Femur (tissue), 1 donor: ENCODE measurements at regions not wholly inside any gene's neighbourhood (a gene's known extent, or its start where the extent isn't known, plus 50 kb on each side); places are given as distances from the start of the nearest gene placed in this dataset.

Experiments
- DNase-seq: peaks from one replicate; pipeline ENCODE4 v3.0.0-alpha.2; 2017

DNA sequence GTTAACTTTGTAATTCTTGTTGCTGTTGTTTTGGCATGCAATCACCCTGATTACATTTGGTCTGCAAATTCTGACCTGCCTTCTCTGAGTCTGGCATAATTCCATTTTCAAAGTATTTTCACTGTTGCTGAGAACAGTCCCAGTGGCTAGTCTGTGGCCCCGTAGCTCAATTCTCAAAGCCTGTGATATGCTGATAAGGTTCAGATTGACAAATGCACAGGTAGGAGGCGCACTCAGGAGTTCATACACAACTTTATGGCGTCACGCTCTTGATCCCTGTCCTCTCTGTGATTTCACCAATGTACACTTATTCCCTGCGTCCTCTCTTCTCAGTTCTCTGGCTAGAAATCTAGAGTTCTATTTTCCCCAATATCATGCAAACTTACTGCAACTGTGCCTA lies 376.6 kb upstream of the SLCO3A1 start:
- DNase-seq: no peak

DNA sequence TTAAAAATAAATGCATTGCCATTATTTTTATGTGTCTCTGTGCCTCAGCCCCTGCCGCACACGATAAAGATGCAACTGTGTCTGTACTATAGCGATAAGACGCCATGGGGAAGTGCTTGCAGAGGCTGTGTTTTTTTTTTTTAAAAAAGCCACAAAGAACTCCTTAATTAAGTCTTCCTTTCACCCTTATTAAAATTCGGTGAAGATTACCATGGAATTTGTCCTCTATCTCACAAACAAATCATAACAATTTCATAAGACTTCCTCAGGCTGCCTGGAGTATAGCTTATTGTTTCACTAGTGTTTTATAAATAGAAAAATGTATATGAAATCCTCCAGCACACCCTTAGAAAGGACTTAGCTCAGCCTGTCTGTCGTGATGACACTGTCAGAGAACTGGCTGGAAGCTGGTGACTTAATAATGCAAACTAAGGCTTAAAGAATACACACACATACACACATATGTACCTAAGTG lies 374.8 kb upstream of the SLCO3A1 start:
- no peak for DNase-seq

DNA sequence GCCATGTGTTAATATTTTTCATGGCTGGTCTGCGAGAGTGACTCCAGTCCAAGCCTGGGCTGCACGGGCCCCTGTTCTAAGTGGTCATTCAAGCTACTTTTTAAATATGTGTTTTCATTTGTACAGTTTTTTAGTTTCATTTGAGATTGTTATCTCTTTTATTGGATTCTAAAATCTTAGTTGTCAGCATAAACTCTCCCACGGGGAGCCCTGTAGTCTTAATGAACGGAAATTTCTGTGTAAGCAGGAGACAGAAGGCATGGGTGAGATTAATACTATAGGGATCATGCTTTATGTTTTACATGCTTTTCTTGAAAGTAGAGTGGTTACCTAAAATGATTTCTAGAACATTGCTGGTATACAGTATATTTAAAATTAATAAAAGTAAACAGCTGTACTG lies 373.1 kb upstream of the SLCO3A1 start:
- no peak for DNase-seq

DNA sequence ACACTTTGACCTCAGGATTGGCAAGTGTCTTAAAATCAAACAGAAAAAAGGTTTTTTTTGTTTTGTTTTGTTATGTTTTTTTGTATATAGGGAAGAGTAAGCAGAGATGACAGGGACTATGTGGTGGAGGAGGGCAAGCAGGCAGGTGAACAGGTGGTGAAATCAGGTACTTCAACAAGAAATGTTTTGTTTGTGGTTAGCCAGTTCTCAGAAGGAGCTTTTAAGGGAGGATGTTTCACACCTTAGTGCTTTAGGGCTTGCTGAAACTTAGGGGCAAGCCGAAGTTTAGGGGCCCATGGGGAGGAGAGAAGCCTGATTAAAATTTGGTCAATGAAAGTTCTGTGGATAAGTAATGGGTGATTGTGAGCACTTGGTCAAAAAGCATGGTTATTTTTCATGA lies 370.7 kb upstream of the SLCO3A1 start:
- DNase-seq: no peak

DNA sequence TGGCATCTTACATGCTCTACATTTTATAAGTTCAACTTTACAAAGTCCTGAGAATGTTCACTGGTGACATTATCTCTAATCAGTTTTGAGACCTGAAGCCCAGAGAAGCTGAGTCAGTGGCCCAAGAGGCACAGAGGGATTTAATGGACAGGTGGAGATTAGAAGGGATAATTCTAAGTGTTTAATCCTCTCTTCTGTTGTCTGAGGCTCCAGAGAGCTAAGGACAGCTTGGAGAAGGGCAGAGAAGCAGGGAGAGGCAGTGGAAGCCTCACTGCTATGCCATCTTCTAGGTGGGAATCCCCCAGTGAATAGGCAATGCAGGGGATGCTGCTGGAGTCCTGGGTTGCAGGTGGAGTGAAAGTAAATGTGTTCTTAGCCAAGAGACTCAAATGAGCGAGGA lies 369.4 kb upstream of the SLCO3A1 start:
- DNase-seq: no peak

DNA sequence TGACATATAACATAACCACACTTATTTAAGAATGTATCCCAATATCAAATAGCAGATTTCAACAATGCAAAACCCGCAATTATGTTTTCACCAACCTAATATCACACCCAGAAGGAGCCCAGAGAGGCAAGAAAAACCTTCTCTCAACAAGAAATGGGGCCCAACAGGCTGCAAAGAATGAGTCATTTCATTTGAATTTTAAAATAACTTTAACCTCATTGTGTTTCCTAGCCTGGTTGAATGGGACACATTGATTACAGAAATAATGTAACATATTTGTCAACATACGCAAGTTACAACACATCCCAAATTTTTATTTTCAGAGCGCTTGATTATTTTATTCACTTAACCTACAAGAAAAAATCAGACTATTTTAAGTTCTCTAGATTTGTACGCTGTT lies 365.1 kb upstream of the SLCO3A1 start:
- DNase-seq: no peak

DNA sequence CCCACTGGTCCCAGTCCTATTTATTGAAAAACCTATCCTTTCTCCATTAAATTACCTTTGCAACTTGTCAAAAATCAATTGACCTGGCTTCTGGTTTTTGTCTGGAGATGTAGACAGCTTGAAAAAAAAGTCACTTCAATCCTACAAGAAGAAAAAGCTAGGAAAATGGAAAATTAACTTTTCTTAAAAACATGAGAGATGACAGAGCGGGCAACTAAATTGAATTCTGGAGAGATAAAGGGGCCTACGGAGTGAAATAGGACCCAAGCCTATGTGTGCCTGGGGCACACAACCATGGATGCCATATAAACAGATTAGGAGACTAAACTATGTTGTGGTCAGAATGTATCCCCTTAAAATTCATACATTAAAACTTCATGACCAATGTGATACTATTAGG lies 363.3 kb upstream of the SLCO3A1 start:
- DNase-seq: no peak

DNA sequence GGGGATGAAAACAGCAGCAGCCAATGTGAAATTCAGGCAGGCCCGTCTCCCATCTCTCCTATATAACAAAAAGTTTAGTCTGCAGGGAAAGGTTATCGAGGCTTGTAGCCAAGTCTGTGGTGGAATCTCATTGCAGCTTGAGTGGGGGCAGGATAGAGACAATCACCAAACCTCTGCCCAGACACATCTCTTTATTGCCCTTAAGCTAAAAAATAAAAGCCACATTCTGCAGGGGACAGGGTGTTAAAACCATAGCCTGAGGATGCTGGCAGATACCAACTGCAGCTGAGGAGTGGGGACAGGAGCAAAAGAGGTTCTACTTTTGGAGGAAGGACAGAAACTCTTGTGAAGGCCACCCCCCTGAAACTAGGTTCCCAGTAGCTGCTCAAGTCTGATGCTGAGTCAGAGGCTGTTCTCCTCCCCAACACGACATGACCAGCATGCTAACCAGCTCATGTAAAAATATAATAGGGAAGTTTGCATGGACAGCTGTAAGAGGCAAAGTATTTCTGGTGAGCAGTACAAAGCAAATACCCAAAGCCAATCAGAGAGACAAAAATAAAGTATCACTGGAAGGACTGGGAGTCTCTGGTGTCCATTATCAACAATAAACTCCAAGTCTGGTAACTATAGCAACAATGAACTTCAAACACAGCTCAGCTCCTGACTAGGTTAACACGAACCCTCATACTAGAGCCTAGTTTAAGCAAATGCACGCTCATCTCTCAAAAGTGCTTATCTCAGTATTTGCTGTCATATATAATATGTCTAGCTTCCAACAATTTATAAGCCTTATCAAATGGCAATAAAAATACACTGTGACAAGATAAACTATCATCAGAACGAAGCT lies 362.2 kb upstream of the SLCO3A1 start:
- no peak for DNase-seq

DNA sequence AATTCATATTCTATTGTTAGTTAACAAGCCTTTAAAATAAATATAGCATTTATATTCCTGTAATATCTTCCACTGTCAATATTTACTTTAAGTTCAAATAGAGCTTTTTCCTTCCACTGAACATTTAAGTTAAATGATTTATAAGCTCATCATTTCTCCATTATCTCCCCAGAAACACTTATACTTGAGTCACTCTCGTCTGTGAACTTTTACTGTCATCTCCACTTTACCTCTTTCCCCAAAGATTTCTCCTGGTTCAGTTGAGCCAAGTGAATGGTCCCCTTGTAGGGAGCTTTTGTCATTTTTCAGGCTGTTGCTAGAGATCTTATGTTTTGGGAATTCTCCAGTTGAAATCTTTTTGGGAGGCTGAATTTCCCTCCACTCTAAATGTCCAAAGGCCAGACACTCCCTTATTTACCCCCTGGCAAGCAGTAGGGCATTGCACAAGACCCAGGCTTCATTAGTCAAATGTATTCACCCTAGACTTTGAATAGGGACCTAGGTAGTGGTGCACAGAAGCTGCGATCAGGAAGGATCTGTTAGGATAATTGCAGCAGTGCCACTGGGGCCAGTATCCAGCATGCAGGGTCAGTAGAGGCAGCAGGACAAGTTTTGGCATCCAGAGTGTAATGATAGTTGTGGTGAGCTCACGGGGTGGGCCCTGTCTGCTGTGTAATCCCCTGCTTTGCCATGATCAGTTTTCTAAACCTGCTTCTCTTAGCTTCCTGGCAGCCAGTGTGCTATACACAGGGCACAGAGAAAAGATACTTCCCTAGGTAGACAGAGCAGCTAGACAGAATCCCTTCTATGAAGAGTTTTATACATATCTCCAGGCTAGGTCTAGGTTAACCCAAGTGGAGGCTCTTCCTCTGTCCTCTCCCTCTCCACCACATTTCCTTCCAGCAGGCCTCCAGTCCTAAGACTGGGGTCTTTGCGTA lies 356.5 kb upstream of the SLCO3A1 start:
- DNase-seq: no peak

DNA sequence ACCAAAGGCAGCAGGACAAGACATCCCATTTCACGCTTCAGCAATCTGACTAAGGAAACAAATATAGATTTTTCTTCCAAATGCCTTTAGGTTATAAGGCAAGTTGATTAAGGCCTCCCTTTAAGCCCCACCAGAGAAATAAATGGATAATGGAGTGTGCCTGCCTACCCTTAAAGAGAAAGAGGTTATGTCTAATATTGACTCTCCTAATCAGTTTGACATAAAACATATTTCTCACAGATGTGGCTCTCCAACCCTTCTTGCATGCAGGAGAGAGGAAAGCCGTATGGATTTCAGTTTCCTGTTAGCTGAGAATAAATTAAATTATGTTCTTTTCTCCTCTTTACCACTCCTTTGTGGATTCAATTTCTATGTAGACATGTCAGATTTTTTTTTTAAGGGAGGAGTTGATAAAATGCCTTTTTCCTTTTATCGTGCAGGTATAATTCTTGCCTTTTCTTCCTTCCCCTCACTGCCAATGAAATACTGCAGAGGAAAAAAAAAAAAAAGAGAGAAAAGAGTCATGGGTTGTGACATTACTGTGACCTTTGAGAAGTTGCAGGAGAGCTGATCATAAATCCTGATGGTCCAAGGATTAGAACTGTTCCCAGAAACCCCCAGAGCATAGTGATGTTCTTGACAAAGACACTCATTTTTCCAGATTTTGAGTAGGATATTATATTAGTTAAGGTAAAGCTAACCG lies 355.3 kb upstream of the SLCO3A1 start:
- no peak for DNase-seq

DNA sequence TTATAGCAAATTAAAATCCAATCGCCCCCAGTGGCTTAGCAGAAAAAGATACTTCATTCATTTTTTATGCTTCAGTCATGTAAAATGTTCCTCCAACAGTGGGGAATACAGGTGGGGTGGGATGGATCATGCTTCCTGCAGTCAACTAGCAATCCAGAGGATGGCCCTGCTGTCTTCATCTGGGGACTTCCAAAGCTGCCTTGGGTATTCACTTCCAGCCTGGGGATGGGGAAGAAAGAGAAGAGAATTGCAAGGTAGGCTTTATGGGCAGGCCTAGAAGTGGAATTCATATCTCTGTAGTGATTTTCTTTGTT lies 354.8 kb upstream of the SLCO3A1 start:
- DNase-seq: no peak

DNA sequence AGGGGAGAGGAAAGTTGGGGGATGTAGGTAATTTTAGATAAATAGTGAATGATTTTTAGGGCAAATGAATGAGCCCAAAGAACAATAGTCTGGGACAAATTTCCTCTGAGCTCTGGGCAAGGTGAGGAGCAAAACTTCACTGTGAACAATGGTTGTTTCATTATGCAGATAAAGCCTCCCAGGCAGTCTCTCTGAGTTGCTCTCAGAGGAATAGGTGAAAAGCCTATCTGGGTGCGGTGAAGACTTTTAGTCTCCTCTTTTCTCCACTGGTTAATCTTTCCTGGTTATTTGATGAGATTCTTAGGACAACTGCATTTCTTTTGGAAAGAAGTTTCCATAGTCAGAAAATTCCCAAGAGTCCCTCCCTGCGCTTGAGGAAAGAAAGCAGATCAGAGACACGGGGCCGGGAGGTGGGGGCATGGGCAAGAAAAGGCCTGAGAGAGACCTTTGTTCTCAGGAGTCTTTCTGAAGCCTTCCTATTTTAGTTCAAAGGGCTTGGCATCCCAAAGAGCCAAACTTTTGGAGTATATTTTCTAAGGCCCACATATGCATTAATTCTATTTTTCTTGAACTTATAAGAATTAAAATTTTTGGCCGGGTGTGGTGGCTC lies 353.6 kb upstream of the SLCO3A1 start:
- DNase-seq: no peak

DNA sequence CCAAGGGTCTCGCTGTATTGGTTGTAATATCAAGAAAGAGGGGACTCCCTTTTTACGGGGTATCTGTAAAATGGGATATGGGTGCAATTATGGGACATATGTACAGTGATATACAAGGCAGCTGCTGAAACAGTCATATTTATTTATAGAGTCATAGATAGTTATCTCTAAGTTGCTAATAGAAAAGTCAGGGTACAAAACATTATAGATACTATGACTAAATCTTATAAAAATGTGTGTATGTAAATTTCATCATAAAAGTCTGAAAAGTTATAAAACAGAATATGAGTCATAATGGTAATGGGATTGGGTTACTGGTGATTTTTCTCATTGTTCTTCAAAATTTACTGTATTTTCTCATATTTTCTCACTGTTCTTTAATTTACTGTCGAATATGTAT lies 344.9 kb upstream of the SLCO3A1 start:
- DNase-seq: no peak

DNA sequence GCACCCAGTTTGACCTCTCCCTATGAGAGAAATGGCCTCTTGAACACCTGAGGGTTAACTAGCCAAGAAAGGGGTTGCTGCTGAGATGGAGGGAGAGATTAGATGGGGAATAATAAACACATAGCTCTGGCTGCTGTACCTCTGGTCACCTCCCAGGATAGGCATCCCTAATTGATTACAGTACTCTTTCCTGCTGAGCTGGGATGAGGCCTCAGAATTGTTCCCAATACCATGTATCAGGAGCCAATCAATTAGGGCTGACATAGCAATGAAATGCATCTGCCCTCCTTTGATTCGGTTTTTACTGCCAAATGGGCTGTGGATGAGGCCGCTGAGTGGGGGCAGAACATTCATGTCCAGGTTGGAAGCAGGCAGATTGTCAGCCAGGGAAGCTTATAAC lies 339.4 kb upstream of the SLCO3A1 start:
- no peak for DNase-seq

DNA sequence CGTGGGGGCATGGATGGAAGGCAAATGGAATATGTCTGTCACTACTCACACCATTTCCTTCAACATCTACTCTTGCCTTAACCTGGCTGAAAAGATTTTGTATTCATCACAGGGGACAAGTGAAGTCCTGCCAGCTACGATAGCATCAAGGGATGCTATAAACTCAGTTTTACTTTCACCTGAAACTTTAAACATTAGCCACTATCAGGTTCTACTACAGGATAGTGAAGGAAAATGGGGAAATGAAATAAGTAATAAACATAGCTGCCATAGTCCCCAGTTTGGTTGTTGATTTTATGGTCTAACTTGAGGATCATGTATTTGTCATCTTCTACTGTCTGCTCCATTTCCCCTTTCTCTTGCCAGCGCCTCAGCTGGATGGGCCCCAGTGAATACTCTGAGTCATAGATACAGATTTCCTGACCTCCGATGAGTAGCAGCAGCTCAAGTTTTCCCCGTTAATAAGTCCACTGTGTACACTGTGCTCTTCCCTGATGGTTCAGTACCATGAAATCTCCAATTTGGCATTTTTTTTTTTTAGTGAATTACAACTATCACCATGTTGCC lies 338.2 kb upstream of the SLCO3A1 start:
- DNase-seq: no peak

DNA sequence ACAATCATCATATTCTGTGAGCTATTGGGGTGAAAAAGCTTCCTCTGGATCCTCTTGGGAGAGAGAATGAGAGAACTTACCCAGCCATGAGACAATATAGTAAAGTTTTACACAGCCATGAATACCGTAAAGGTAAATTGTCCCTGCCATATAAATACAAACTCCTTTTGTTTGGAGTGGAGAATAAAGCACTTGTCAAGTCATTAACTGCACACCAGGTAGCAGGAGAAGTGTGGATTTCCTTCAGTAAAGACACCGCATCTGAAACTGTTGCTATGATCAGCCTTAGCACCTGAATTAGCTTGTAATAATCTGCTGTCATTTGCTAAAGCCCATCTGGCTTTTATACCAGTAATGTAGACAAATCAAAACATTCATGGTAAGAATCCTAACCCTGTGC lies 336.6 kb upstream of the SLCO3A1 start:
- DNase-seq: no peak

DNA sequence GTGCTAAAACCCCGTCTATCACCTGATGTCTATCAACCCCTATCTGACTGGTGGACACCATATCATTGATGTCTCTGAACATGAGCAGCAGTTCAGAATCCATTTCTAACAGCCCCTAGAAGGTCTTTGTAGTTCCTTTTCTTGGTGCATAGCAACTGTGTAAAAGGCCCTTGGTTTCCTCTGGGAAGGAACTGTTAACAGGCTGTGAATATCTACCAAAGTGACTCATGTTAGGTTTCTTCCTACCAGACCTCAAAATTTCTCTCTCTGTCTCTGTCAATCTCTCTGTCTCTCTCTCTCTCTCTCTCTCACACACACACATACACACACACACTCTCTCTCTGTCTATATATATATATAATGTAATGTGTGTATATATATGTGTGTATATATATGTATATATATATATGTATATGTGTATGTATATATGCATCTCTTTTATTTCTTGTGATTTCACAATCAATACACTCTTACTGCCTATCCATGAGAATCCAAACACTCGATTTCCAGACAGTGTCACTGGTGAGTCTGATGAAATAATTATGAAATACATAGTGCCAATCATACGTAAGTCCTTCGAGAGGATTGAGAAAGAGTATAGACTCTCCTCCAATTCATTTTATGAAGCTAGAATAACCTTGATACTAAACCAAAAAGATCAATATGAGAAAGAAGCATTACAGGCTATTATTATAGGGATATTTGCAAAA lies 335.9 kb upstream of the SLCO3A1 start:
- DNase-seq: no peak

DNA sequence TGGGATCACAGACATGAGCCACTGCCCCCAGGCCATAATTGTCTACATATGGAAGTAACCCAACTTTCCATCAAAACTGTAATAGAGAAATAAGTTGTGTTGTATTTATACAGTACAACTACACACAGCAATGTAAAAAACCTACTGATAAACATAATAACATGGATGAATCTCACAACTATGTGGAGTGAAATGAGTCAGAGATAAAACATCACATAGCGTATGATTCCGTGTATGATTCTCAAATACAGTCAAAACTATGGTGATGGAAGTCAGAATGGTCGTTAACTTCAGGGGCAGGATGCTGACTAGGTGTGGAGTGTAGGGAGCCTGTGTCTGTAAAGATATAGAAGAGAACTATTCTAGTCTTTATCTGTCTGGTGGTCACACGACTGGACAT lies 332.7 kb upstream of the SLCO3A1 start:
- no peak for DNase-seq

DNA sequence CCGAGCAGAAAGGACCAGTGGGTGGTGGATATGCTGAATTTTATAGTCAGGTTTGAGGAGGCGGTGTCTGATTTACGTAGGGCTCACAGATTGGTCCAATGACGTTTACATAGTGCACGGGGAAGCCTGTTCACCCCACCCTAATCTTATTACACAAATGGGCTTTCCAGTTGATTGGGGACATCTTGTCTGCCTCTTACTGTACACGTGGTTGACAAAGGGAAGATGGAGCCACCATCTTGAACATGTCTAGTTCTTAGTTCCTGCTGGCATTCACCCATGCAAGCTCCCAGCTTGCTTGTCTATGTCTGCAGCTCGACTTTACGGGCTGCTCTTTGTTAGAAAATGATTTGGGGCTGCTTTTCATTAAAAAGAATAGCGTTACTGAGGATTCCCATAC lies 332.0 kb upstream of the SLCO3A1 start:
- no peak for DNase-seq

DNA sequence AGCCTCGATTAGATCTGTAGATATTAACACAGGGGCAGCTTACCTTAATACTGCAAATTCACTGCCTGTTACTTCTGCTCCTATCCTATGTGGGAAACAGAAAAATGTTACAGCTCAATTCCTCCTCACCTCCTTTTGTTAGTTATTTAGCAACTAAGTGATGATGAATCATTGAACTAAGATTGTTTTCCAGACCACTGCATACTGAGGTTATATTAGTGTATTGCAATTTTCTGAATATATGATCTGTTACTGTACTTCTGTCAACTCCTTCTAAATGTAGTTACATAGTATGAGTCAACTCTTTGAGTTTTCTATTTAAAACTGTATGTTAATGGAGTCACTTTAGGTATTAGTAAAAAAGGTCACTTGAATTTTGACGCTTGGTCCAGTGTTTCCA lies 331.5 kb upstream of the SLCO3A1 start:
- DNase-seq: no peak

DNA sequence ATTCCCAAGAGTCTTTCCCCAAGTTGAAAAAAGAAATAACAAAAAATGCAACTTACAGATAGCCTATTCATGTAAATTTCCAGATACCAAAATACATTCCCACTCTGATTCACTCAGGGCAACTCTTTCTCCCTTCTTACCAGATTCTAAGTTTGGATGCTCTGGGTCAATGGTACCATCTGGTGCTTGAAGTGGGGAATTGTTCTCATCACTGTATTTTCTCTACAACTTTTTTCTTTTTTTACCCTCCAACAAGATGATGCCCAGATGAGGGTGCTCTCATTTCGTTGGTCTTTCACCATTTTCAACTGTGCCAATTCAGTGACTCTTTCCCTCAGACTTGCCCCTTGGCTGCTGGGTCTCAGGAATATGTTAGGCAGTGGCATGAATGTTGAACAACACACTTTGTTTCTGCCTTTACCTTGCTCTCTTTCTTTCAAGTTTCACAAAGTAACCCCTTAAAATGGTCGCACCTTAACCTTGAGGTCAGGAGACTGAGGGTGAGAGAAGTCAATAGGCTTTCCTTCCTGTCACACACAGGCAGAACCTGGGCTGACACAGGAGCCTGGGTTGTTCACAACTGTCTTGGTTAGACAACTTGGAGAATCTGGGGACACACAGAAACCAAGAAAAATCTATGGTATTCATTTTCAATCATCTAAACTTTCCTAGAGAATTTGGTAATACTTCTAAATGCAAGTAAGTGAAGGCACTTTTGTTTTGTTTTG lies 330.7 kb upstream of the SLCO3A1 start:
- DNase-seq: no peak
